Iris pigment epithelial cell (primary cell): ENCODE measurements at regions not wholly inside any gene's neighbourhood (a gene's known extent, or its start where the extent isn't known, plus 50 kb on each side); places are given as distances from the start of the nearest gene placed in this dataset.
A peak's percentile ranks its signal among the peaks of the same experiment; 100 is the strongest.
"Not testable (repeated sequence)": the region's sequence is repeated elsewhere in the genome, so short reads cannot be mapped to it uniquely, and the experiment has no call there.

ENCODE experiments used
- DNase-seq: peaks from one replicate; pipeline ENCODE4 v3.0.0-alpha.2; 2011; ENCODE audit warnings: low read depth

DNA sequence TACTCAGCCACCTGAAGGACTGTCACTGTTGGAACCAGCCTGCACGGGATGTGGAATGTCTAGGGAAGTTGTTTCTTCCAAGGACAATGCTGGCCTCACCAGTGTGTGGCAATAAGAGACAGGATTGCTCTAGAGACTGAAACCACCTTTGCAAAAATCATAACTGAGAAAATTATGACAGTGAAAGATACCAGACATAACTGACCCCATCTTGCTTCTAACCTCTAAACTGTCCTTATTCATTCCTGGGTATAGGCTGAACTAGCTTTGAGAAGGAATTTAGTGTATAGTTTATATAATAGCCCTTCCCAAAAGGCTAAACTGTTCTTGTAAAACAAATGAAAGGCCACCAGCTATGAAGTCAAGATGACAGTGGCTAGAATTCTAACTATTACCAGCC is 83.6 kb downstream of the IER5 start:
- DNase-seq, result no peak

- no peak for DNase-seq
Observed at GRCh38 chr1:181173761-181174447, 85.4 kb downstream of the IER5 start.

- no peak for DNase-seq
Observed at GRCh38 chr1:181174861-181175260, 86.4 kb downstream of the IER5 start.

- DNase-seq, result no peak
Observed at GRCh38 chr1:181175356-181175910, 86.9 kb downstream of the IER5 start.

DNA sequence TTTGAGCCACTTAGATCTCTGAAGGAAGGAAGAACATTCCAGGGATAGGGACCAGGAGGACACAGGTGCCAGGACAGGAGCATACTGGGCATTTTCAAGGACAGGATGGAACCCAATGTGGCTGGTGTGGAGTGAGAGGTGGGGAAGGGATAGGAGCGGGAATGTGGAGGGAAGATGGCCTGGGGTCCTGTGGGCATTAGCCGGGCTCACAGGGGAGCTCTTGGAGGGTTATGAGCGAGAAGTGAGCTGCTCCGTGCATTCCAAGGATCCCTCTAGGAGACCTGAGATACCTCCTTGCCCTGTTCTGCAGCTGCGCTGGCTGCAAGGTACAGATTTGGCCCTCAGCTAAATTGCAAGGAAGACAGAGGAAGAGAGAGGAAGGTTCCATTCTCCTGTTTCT is 87.5 kb downstream of the IER5 start:
- DNase-seq, result no peak

- DNase-seq, result no peak
Observed at GRCh38 chr1:181178241-181178879, 89.9 kb downstream of the IER5 start.

- DNase-seq, result no peak
Observed at GRCh38 chr1:181179279-181179986, 90.9 kb downstream of the IER5 start.

DNA sequence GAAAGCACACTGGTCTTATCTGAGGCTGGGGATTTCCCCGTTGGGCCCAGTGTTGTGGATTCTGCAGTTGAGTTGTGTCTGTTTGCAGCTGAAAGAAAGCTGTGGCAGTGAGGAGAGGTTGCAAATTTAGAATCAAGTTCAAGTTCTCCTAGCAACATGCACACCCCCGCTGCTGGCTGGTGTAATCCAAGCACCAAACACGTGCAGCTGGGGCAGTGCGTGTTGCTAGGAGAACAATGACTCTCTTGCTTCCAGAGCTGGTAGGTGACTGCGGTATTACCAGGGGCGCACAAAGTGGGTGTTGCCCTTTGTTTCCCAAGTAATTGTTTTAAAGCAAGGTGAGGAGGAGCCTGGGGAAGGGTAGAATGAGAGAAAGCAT is 91.5 kb downstream of the IER5 start:
- DNase-seq, result peak; percentile 79

DNA sequence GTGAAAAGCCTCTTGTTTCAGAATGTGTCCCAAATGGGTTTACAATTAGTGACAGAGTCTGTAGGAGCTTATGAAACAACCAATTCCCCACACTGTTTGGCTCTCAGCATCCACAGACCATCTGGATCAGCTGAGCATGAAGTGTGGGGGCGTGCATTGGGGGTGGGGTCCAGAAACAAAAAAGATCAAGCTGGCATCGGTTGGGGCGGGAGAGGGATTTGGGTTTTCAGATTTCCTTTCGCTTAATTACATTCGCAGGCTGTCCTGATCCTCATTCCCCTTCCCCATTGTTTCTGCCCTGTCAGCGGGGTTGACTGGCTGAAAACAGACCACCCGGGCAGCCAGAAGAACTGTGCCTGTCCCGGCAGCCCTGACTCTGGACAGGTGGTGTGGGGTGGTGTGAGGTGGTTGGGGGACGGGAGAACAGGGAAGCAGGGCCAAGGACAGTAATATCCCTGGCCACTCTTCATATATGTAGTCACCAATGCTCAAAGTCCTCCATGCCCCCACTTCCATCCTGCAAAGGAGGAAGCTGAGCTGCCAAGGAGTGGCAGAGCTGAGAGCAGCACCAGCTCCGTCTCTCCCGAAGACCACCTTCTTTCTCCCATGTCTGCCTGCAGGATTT is 92.0 kb downstream of the IER5 start:
- DNase-seq, result no peak

GRCh38 chr1:181181792-181182585 is 93.5 kb downstream of the IER5 start:
- no peak for DNase-seq

- no peak for DNase-seq
Observed at GRCh38 chr1:181184621-181185020, 96.1 kb downstream of the IER5 start.

GRCh38 chr1:181185461-181185860 is 97.0 kb downstream of the IER5 start:
- DNase-seq, result no peak

- DNase-seq, result not testable (repeated sequence)
Observed at GRCh38 chr1:181186133-181186532, 97.6 kb downstream of the IER5 start.

- DNase-seq, result no peak
Observed at GRCh38 chr1:181187337-181188126, 99.0 kb downstream of the IER5 start.

GRCh38 chr1:181189245-181189644 is 100.7 kb downstream of the IER5 start:
- DNase-seq, result no peak

GRCh38 chr1:181189691-181190363 is 101.3 kb downstream of the IER5 start:
- peak; percentile 41 for DNase-seq

DNA sequence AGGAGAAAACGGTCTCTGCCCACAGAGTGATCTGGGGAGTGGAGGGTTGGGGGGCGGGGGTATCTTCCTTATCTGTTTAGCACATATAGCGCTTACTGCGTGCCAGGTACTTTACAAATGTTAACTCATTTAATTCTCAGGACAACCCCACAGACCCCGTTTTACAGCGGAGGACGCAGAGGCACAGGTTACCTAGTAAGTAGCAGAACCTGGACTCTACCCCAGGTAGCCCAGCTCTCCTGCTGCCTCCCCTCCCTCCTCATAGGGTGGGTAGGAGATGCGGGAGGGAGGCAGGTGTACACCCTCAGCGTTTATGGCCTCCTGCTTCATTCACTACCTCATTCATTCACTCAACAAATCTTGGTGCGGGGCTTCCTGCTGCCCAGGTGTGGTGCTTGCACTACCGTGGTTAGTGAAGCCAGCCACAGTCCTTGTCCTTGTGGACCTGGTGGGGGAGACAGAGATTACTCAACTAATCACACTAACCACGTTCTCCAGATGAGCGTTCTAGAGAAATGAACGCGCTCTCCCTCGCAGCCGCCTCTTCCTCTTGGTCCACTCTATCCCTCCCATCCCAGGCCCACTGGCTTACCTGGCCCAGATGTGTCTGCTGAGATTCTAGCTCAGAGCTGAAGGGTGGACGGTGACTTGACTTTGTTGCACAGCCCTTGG is 102.0 kb downstream of the IER5 start:
- DNase-seq, result no peak

DNA sequence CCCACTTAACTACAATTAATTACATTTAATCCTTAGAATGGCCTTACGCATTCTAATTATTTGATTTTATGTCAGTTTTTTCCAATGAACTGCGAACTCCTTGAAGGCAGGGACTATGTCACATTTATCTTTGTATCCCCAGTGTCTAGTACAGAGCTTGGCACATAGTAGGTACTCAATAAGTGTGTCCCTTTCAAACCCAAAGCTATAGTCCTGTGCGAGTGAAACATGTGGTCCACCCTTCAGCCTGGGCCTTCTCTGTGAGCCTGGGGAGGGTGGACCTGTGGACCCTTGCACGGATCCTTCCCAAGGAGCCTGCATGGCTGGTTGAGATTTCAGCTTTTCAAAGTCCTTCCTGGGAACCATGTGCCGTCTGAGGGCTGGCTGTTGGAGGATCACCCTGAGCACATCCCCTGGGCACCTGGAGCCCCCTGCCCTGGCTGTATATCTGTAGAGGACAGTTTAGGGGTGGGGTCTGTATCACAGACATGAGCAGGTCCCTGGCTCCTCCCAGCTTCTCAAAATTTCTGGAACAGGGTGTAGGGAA is 103.1 kb downstream of the IER5 start:
- no peak for DNase-seq

GRCh38 chr1:181192316-181192715 is 103.8 kb downstream of the IER5 start:
- DNase-seq, result no peak
